Gastrocnemius medialis (tissue), 4 donors: ENCODE measurements at regions not wholly inside any gene's neighbourhood (a gene's known extent, or its start where the extent isn't known, plus 50 kb on each side); places are given as distances from the start of the nearest gene placed in this dataset.

Experiments used
- CTCF ChIP-seq, 5 experiments: fragments of 450-650 bp in 3 of 5; fragments of 200-600 bp in 2 of 5; sonication (generic) in 2 of 5; IDR thresholded peaks in 4 of 5; conservative IDR thresholded peaks in 1 of 5; 1 replicate in 4 of 5; 2 replicates in 1 of 5; pipeline ENCODE4 v1.5.1; 2016 to 2019; ENCODE audit warnings: antibody characterized with exemption in 5 of 5, mild to moderate bottlenecking in 3 of 5, moderate library complexity in 3 of 5
- POLR2A ChIP-seq, 2 donors: fragments of 450-650 bp; IDR thresholded peaks; one replicate each; pipeline ENCODE4 v1.6.1; 2017; ENCODE audit warnings: antibody characterized with exemption in 2 of 2, mild to moderate bottlenecking in 2 of 2, moderate library complexity in 2 of 2

GRCh38 chr5:40271476-40271875 is 408.2 kb upstream of the PTGER4 start:
- no peak for TF ChIP-seq CTCF (IDR thresholded peaks at IDR 0.05 in 4 of 5, conservative IDR thresholded peaks at IDR 0.05 in 1 of 5)
- no peak for TF ChIP-seq POLR2A (IDR thresholded peaks at IDR 0.05)
